ENCODE measurements at regions not wholly inside any gene's neighbourhood (a gene's known extent, or its start where the extent isn't known, plus 50 kb on each side); places are given as distances from the start of the nearest gene placed in this dataset.

- Histone ChIP-seq H3K27ac (no peak overlapping the region), H3K9ac (ENCODE audit: low read depth in 2 of 2, low read length in 2 of 2) (no peak overlapping the region), H3K4me3 (no peak overlapping the region), H3K36me3 (no peaks in the 10 kb centered on the region), H3K27me3 (no peaks in the 10 kb centered on the region), H3K4me1 (no peaks in the 10 kb centered on the region), H3K9me3 (no peaks in the 10 kb centered on the region)
- DNase-seq, result no peak
- TF ChIP-seq CTCF (IDR thresholded peaks at IDR 0.05), result no peak
- intact Hi-C loops (cut with DNase I), result no loop called here
These were observed 1187.1 kb upstream of the EPHA6 start for GRCh38 chr3:95627293-95627692.

- H3K27me3 ChIP-seq, result no peaks in the 10 kb centered on the region
- no peak for TF ChIP-seq CTCF (IDR thresholded peaks at IDR 0.05)
- intact Hi-C loops (cut with DNase I), result no loop called here
- H3K4me1 ChIP-seq, result no peaks in the 10 kb centered on the region
- no peak overlapping the region for H3K27ac ChIP-seq
- no peak overlapping the region for H3K4me3 ChIP-seq
- no peak overlapping the region for H3K9ac ChIP-seq (ENCODE audit: low read depth in 2 of 2, low read length in 2 of 2)
- H3K36me3 ChIP-seq, result no peaks in the 10 kb centered on the region
- DNase-seq, result no peak
- no peaks in the 10 kb centered on the region for H3K9me3 ChIP-seq
These were observed 1186.7 kb upstream of the EPHA6 start for GRCh38 chr3:95627697-95628096.

GRCh38 chr3:95629802-95630201 is 1184.6 kb upstream of the EPHA6 start:
- Histone ChIP-seq H3K27me3 (no peaks in the 10 kb centered on the region), H3K9ac (ENCODE audit: low read depth in 2 of 2, low read length in 2 of 2) (no peak overlapping the region), H3K4me1 (no peaks in the 10 kb centered on the region), H3K9me3 (no peaks in the 10 kb centered on the region), H3K27ac (no peak overlapping the region), H3K36me3 (no peaks in the 10 kb centered on the region), H3K4me3 (no peak overlapping the region)
- no peak for DNase-seq
- intact Hi-C loops (cut with DNase I), result no loop called here
- TF ChIP-seq CTCF (IDR thresholded peaks at IDR 0.05), result no peak

- no peaks in the 10 kb centered on the region for H3K4me1 ChIP-seq
- intact Hi-C loops (cut with DNase I), result no loop called here
- H3K9ac ChIP-seq (ENCODE audit: low read depth in 2 of 2, low read length in 2 of 2), result no peak overlapping the region
- no peak for TF ChIP-seq CTCF (IDR thresholded peaks at IDR 0.05)
- DNase-seq, result no peak
- H3K27ac ChIP-seq, result no peak overlapping the region
- no peaks in the 10 kb centered on the region for H3K36me3 ChIP-seq
- H3K9me3 ChIP-seq, result no peaks in the 10 kb centered on the region
- H3K27me3 ChIP-seq, result no peaks in the 10 kb centered on the region
- H3K4me3 ChIP-seq, result no peak overlapping the region
These were observed 1169.1 kb upstream of the EPHA6 start for GRCh38 chr3:95645291-95645690.

GRCh38 chr3:95654570-95655362 is 1159.6 kb upstream of the EPHA6 start:
- Histone ChIP-seq H3K27ac (no peak overlapping the region), H3K4me1 (no peaks in the 10 kb centered on the region), H3K9ac (ENCODE audit: low read depth in 2 of 2, low read length in 2 of 2) (no peak overlapping the region), H3K36me3 (no peaks in the 10 kb centered on the region), H3K27me3 (no peaks in the 10 kb centered on the region), H3K4me3 (no peak overlapping the region), H3K9me3 (no peaks in the 10 kb centered on the region)
- no peak for TF ChIP-seq CTCF (IDR thresholded peaks at IDR 0.05)
- intact Hi-C loops (cut with DNase I), result no loop called here
- no peak for DNase-seq
